ENCODE measurements at regions not wholly inside any gene's neighbourhood (a gene's known extent, or its start where the extent isn't known, plus 50 kb on each side); places are given as distances from the start of the nearest gene placed in this dataset.
"Not testable (repeated sequence)": the region's sequence is repeated elsewhere in the genome, so short reads cannot be mapped to it uniquely, and the experiment has no call there.

GRCh38 chr5:119694284-119694683 lies 64.9 kb downstream of the FAM170A start:
- DNase-seq = no peak

GRCh38 chr5:119706049-119706448 lies 76.7 kb downstream of the FAM170A start:
- DNase-seq = no peak

- no peak for DNase-seq
Measured at GRCh38 chr5:119708076-119708790, 78.9 kb downstream of the FAM170A start.

- no peak for DNase-seq
Measured at GRCh38 chr5:119721775-119722174, 92.4 kb downstream of the FAM170A start.

GRCh38 chr5:119725291-119725690 lies 95.9 kb downstream of the FAM170A start:
- not testable (repeated sequence) for DNase-seq

- DNase-seq = no peak
Measured at GRCh38 chr5:119726544-119726943, 97.2 kb downstream of the FAM170A start.

GRCh38 chr5:119740225-119740624 lies 110.9 kb downstream of the FAM170A start:
- no peak for DNase-seq

- no peak for DNase-seq
Measured at GRCh38 chr5:119741691-119742090, 112.3 kb downstream of the FAM170A start.

GRCh38 chr5:119742311-119742710 lies 113.0 kb downstream of the FAM170A start:
- no peak for DNase-seq

- no peak for DNase-seq
Measured at GRCh38 chr5:119743927-119744326, 114.6 kb downstream of the FAM170A start.

- DNase-seq = no peak
Measured at GRCh38 chr5:119745976-119746375, 116.6 kb downstream of the FAM170A start.

- DNase-seq = no peak
Measured at GRCh38 chr5:119746984-119747383, 117.6 kb downstream of the FAM170A start.

- DNase-seq = no peak
Measured at GRCh38 chr5:119750887-119751733, 121.8 kb downstream of the FAM170A start.

- DNase-seq = no peak
Measured at GRCh38 chr5:119751734-119752094, 122.4 kb downstream of the FAM170A start.

- no peak for DNase-seq
Measured at GRCh38 chr5:119752921-119753886, 123.8 kb downstream of the FAM170A start.

- not testable (repeated sequence) for DNase-seq
Measured at GRCh38 chr5:119754825-119755224, 125.5 kb downstream of the FAM170A start.

- DNase-seq = no peak
Measured at GRCh38 chr5:119757276-119757675, 127.9 kb downstream of the FAM170A start.

- DNase-seq = not testable (repeated sequence)
Measured at GRCh38 chr5:119769695-119770693, 140.6 kb downstream of the FAM170A start.

GRCh38 chr5:119780145-119780544 lies 150.8 kb downstream of the FAM170A start:
- not testable (repeated sequence) for DNase-seq

- no peak for DNase-seq
Measured at GRCh38 chr5:119785057-119785456, 155.7 kb downstream of the FAM170A start.

GRCh38 chr5:119789406-119790117 lies 160.2 kb downstream of the FAM170A start:
- no peak for DNase-seq

Data from activated CD4-positive, CD25-positive, alpha-beta regulatory T cell (primary cell).